ENCODE measurements at regions not wholly inside any gene's neighbourhood (a gene's known extent, or its start where the extent isn't known, plus 50 kb on each side); places are given as distances from the start of the nearest gene placed in this dataset.

DNA sequence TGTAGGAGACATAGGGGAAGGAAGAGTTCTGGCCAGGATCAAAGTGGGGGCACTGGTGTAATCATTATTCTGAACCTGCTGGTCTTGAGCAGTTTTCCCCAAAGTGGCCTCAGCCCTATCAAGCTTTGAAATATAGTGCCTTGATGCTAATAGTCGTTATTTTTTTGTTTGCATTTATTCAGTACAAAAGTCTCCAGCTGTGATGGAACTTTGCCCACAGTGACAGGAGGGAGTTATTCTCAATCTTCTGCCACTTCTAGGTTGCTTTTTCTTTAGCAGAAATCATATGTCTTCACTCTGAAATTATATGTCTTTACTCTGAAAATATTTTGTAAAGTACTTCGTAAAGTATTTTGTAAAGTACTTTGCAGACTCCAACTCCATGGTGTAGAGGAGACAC lies 93.1 kb downstream of the FAT3 start:
- no peak for TF ChIP-seq CTCF (IDR thresholded peaks at IDR 0.05)
- H3K4me3 ChIP-seq, result no peak overlapping the region
- H3K9me3 ChIP-seq, result no peaks in the 10 kb centered on the region
- peaks cover 13 to 35% of the 10 kb centered on the region in 2 donors for H3K4me1 ChIP-seq (ENCODE audit: control insufficient read depth in 1 of 2, low read depth in 2 of 2)
- no peaks in the 10 kb centered on the region for H3K27me3 ChIP-seq (replicated peaks; ENCODE audit: insufficient read depth)
- no peak for DNase-seq (ENCODE audit: low spot score)
- no peaks in the 10 kb centered on the region for H3K36me3 ChIP-seq
- no peak for ATAC-seq (ENCODE audit: insufficient number of reproducible peaks, low FRiP score, low read depth)
- no peak overlapping the region for H3K27ac ChIP-seq

DNA sequence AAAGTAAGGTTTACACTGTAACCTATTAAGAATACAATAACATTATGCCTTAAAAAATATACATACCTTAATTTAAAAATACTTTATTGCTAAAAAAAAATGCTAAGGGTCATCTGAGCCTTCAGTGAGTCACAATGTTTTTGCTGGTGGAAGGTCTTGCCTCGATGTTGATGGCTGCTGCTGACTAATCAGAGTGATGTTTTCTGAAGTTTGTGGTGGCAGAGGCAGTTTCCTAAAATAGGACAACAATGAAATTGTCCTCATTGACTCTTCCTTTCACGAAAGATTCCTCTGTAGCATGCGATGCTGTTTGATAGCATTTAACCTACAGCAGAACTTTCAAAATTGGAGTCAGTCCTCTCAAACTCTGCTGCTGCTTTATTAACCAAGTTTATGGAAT lies 97.6 kb downstream of the FAT3 start:
- Histone ChIP-seq H3K27ac (no peak overlapping the region), H3K9me3 (peaks cover 3% of the 10 kb centered on the region), H3K36me3 (no peaks in the 10 kb centered on the region), H3K4me3 (no peak overlapping the region), H3K4me1 (ENCODE audit: control insufficient read depth in 1 of 2, low read depth in 2 of 2) (peaks cover 0 to 3% of the 10 kb centered on the region in 2 donors), H3K27me3 (replicated peaks; ENCODE audit: insufficient read depth) (no peaks in the 10 kb centered on the region)
- no peak for TF ChIP-seq CTCF (IDR thresholded peaks at IDR 0.05)
- ATAC-seq (ENCODE audit: insufficient number of reproducible peaks, low FRiP score, low read depth), result no peak
- DNase-seq (ENCODE audit: low spot score), result no peak

DNA sequence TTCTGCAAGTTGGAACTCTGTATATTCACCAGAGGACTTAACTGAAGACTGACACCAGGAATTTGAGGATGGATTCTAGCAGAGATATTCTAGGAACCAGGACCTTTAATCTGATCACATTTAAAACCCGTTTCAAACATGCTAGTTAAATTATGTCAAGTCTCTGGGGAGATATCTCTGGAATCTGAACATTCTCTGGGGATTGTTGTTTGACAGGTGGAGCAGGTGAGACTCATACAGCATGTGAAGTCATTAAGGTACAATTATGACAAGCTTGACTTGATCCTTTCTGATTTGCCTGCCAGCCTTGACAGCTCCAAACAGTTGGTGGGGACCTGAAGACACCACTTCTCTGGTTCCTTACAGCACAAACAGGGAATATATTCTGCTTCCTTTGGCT lies 100.3 kb downstream of the FAT3 start:
- TF ChIP-seq CTCF (IDR thresholded peaks at IDR 0.05), result no peak

GRCh38 chr11:92325416-92325815 lies 100.8 kb downstream of the FAT3 start:
- DNase-seq (ENCODE audit: low spot score) (no peak), ATAC-seq (ENCODE audit: insufficient number of reproducible peaks, low FRiP score, low read depth) (no peak)
- Histone ChIP-seq H3K4me1 (ENCODE audit: control insufficient read depth in 1 of 2, low read depth in 2 of 2) (peaks cover 3 to 9% of the 10 kb centered on the region in 2 donors), H3K27ac (no peak overlapping the region), H3K4me3 (no peak overlapping the region), H3K27me3 (replicated peaks; ENCODE audit: insufficient read depth) (no peaks in the 10 kb centered on the region), H3K36me3 (no peaks in the 10 kb centered on the region), H3K9me3 (peaks cover 3% of the 10 kb centered on the region)
- TF ChIP-seq CTCF (IDR thresholded peaks at IDR 0.05), result no peak

More for the DNA sequence above, 100.3 kb downstream of the FAT3 start:
- peaks cover 3% of the 10 kb centered on the region for H3K9me3 ChIP-seq
- H3K4me1 ChIP-seq (ENCODE audit: control insufficient read depth in 1 of 2, low read depth in 2 of 2), result peaks cover 3% of the 10 kb centered on the region in 2 donors
- no peak for DNase-seq (ENCODE audit: low spot score)
- H3K36me3 ChIP-seq, result no peaks in the 10 kb centered on the region
- ATAC-seq (ENCODE audit: insufficient number of reproducible peaks, low FRiP score, low read depth), result no peak
- H3K27ac ChIP-seq, result no peak overlapping the region
- no peaks in the 10 kb centered on the region for H3K27me3 ChIP-seq (replicated peaks; ENCODE audit: insufficient read depth)
- no peak overlapping the region for H3K4me3 ChIP-seq

- Histone ChIP-seq H3K27ac (no peak overlapping the region), H3K27me3 (replicated peaks; ENCODE audit: insufficient read depth) (no peaks in the 10 kb centered on the region), H3K4me1 (ENCODE audit: control insufficient read depth in 1 of 2, low read depth in 2 of 2) (peaks cover 3 to 27% of the 10 kb centered on the region in 2 donors), H3K36me3 (no peaks in the 10 kb centered on the region), H3K4me3 (no peak overlapping the region), H3K9me3 (no peaks in the 10 kb centered on the region)
- DNase-seq (ENCODE audit: low spot score) (no peak), ATAC-seq (ENCODE audit: insufficient number of reproducible peaks, low FRiP score, low read depth) (no peak)
- TF ChIP-seq CTCF (IDR thresholded peaks at IDR 0.05), result no peak
Observed at GRCh38 chr11:92329137-92329536, 104.5 kb downstream of the FAT3 start.

Data from thoracic aorta (tissue), 2 donors.